Endothelial cell of umbilical vein (primary cell): ENCODE measurements at regions not wholly inside any gene's neighbourhood (a gene's known extent, or its start where the extent isn't known, plus 50 kb on each side); places are given as distances from the start of the nearest gene placed in this dataset.

Source experiments
- BruUV-seq: library from RNA; stranded (reverse); fragments of 400-500 nt; replicated peaks from 2 replicates; lab custom pipeline; 2021; lab: Mats Ljungman, UMichigan
- CTCF ChIA-PET: fragments of 300-600, 350-600 bp; sonication (Branson Sonifier 250); formaldehyde crosslinking; loops from one replicate; lab custom pipeline; 2021; ENCODE audit warnings: antibody characterized with exemption, inconsistent platforms; lab: Charles Lee
- POLR2A ChIA-PET: fragments of 300-600, 350-600 bp; sonication (Branson Sonifier 250); formaldehyde crosslinking; loops from one replicate; lab custom pipeline; 2021; ENCODE audit warnings: antibody characterized with exemption, inconsistent platforms; lab: Charles Lee
- DNase-seq: peaks from one replicate; pipeline ENCODE4 v3.0.0-alpha.2; 2011; ENCODE audit warnings: low read depth, low spot score
- FAIRE-seq: peaks from 2 replicates; lab custom pipeline; 2011; peaks lifted over from hg19 to GRCh38; lab: Jason Lieb, UNC
- H2AFZ ChIP-seq: 2 replicates; pipeline ENCODE4 v1.6.0; 2012; ENCODE audit warnings: low read depth, low read length, control low read depth, inconsistent platforms
- H3K27ac ChIP-seq: 2 replicates; pipeline ENCODE4 v1.5.1; 2011; ENCODE audit warnings: low read depth, mild to moderate bottlenecking, control low read depth, low read length, moderate library complexity; ENCODE audit not compliant: insufficient read depth
- H3K27me3 ChIP-seq, 2 experiments: 2 replicates each; pipeline versions ENCODE4 v1.6.0 to v1.6.1; 2011; ENCODE audit warnings: low read length in 2 of 2, mixed read lengths in 1 of 2; ENCODE audit not compliant: control insufficient read depth in 2 of 2, insufficient read depth in 2 of 2
- H3K36me3 ChIP-seq, 2 experiments: 2 replicates in 1 of 2; 3 replicates in 1 of 2; pipeline ENCODE4 v1.5.1; 2011; ENCODE audit warnings: low read length in 2 of 2, mild to moderate bottlenecking in 1 of 2, moderate library complexity in 1 of 2; ENCODE audit not compliant: control insufficient read depth in 2 of 2, insufficient read depth in 2 of 2; ENCODE audit errors: extremely low read depth in 1 of 2
- H3K4me1 ChIP-seq: 3 replicates; pipeline ENCODE4 v1.5.1; 2011; ENCODE audit warnings: mild to moderate bottlenecking, low read length; ENCODE audit not compliant: control insufficient read depth, insufficient read depth; ENCODE audit errors: extremely low read depth
- H3K4me2 ChIP-seq: 2 replicates; pipeline ENCODE4 v1.6.1; 2011; ENCODE audit warnings: low read length, control low read depth, mixed read lengths; ENCODE audit not compliant: insufficient read depth
- H3K4me3 ChIP-seq, 3 experiments: fragments of 200-600 bp in 1 of 3; sonication (generic), shearing (Covaris generic) in 1 of 3; replicated peaks in 1 of 3; 2 replicates each; pipeline ENCODE4 v1.5.1; 2011 to 2016; ENCODE audit warnings: control low read depth in 3 of 3, low read length in 3 of 3, mild to moderate bottlenecking in 2 of 3, inconsistent platforms in 1 of 3, low read depth in 1 of 3, moderate library complexity in 1 of 3; ENCODE audit not compliant: insufficient read depth in 1 of 3
- H3K79me2 ChIP-seq: 2 replicates; pipeline ENCODE4 v1.6.0; 2012; ENCODE audit warnings: low read length, inconsistent platforms; ENCODE audit not compliant: control insufficient read depth, insufficient read depth
- H3K9ac ChIP-seq: replicated peaks from 2 replicates; pipeline ENCODE3; 2011; ENCODE audit warnings: low read length, control low read depth; ENCODE audit not compliant: insufficient read depth; ENCODE audit errors: extremely low read depth
- H3K9me1 ChIP-seq: replicated peaks from 3 replicates; pipeline ENCODE4 v1.6.0; 2011; ENCODE audit warnings: mild to moderate bottlenecking, low read length; ENCODE audit not compliant: control insufficient read depth, insufficient read depth; ENCODE audit errors: extremely low read depth
- H3K9me3 ChIP-seq: replicated peaks from 2 replicates; pipeline ENCODE4 v1.5.1; 2012; ENCODE audit warnings: low read length, inconsistent platforms; ENCODE audit not compliant: control insufficient read depth, insufficient read depth
- H4K20me1 ChIP-seq: replicated peaks from 2 replicates; pipeline ENCODE3; 2011; ENCODE audit warnings: mild to moderate bottlenecking, low read length; ENCODE audit not compliant: control insufficient read depth, insufficient read depth; ENCODE audit errors: extremely low read depth
- CTCF ChIP-seq, 2 donors: IDR thresholded peaks; 1 replicate in 1 of 2; 2 replicates in 1 of 2; pipeline ENCODE4 v1.5.1; 2011; ENCODE audit warnings: low read length in 2 of 2, mild to moderate bottlenecking in 2 of 2, moderate library complexity in 2 of 2, control low read depth in 1 of 2, inconsistent platforms in 1 of 2, low read depth in 1 of 2; ENCODE audit not compliant: insufficient read depth in 1 of 2; ENCODE audit errors: extremely low read depth in 1 of 2
- EZH2 ChIP-seq: IDR thresholded peaks from 2 replicates; pipeline ENCODE4 v1.6.1; 2012; ENCODE audit warnings: borderline replicate concordance, low read depth, mild to moderate bottlenecking, moderate library complexity, low read length, inconsistent platforms; ENCODE audit not compliant: severe bottlenecking
- FOS ChIP-seq: IDR thresholded peaks from 2 replicates; pipeline ENCODE4 v1.6.1; 2011; ENCODE audit warnings: mild to moderate bottlenecking, low read length, moderate library complexity, borderline replicate concordance; ENCODE audit not compliant: insufficient read depth
- GATA2 ChIP-seq: IDR thresholded peaks from 2 replicates; pipeline ENCODE4 v1.7.0; 2011; ENCODE audit warnings: low read depth, mild to moderate bottlenecking, moderate library complexity, mixed read lengths, low read length; ENCODE audit not compliant: insufficient read length, insufficient read depth
- JUN ChIP-seq: IDR thresholded peaks from 2 replicates; pipeline ENCODE4 v1.6.1; 2011; ENCODE audit warnings: borderline replicate concordance, low read depth; ENCODE audit not compliant: insufficient read length, insufficient read depth
- MAX ChIP-seq: IDR thresholded peaks from 2 replicates; pipeline ENCODE4 v1.6.1; 2011; ENCODE audit not compliant: insufficient read depth, insufficient read length
- MYC ChIP-seq: IDR thresholded peaks from one replicate; pipeline ENCODE4 v1.6.1; 2011; ENCODE audit warnings: mild to moderate bottlenecking, low read depth, low read length
- POLR2A ChIP-seq: IDR thresholded peaks from 2 replicates; pipeline ENCODE4 v1.6.1; 2012; ENCODE audit warnings: low read depth, mild to moderate bottlenecking, control low read depth, low read length
- POLR2AphosphoS5 ChIP-seq: IDR thresholded peaks from 2 replicates; pipeline ENCODE4 v1.6.1; 2012; ENCODE audit warnings: low read depth, mild to moderate bottlenecking, control low read depth, low read length, moderate library complexity; ENCODE audit not compliant: insufficient read depth
- dilution Hi-C: fragments of 300-500 bp; cut with MboI; formaldehyde crosslinking; loops from one replicate; pipeline ENCODE4 v1.15.0; 2019; ENCODE audit warnings: low sequenced_read_pairs; ENCODE audit not compliant: extremely low pct_ligation_motif_present
- intact Hi-C: fragments of 100-400 bp; cut with micrococcal nuclease; formaldehyde crosslinking; loops from one replicate; pipeline ENCODE4 v1.10.0; 2022

DNA sequence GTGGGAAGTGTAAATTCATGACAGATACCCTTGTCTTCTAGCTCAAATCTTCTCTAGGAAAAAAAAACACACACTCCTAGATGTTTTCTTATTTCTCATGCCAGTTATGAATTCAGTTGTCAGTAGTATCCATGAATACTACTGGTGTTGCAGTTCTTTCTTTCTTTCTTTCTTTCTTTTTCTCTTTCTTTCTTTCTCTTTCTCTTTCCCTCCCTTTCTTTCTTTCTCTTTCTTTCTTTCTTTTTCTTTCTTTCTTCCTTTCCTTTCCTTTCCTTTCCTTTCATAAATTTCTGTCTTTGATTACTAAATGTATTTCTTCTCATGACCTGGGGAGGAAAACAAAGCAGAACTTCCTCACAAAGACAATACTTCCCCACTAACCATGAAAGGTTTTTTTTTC, 253.8 kb downstream of the PCDH7 start:
- Histone ChIP-seq H4K20me1 (no peaks in the 10 kb centered on the region), H3K27ac (no peak overlapping the region), H3K9me1 (no peaks in the 10 kb centered on the region), H3K4me3 (no peak overlapping the region), H3K36me3 (no peaks in the 10 kb centered on the region), H3K4me1 (no peaks in the 10 kb centered on the region), H3K27me3 (no peaks in the 10 kb centered on the region), H3K4me2 (no peak overlapping the region), H3K9me3 (no peaks in the 10 kb centered on the region), H2AFZ (no peak overlapping the region), H3K79me2 (no peaks in the 10 kb centered on the region), H3K9ac (no peak overlapping the region)
- TF ChIP-seq FOS, result no peak
- no peak for TF ChIP-seq GATA2
- no peak for TF ChIP-seq CTCF (IDR thresholded peaks at IDR 0.05; ENCODE audit: extremely low read depth in 1 of 2, insufficient read depth in 1 of 2, low read depth in 1 of 2, low read length in 2 of 2)
- no peak for TF ChIP-seq POLR2A
- TF ChIP-seq EZH2, result no peak
- no peak for TF ChIP-seq MAX
- TF ChIP-seq MYC, result no peak
- no peak for TF ChIP-seq JUN
- TF ChIP-seq POLR2AphosphoS5, result no peak
- FAIRE-seq (no peak), DNase-seq (no peak)
- CTCF ChIA-PET, result no interaction called here
- dilution Hi-C loops (no loop called here), intact Hi-C loops (no loop called here)
- POLR2A ChIA-PET, result no interaction called here
- no TSS peak for BruUV-seq
